GM23338 (cell line): ENCODE measurements at regions not wholly inside any gene's neighbourhood (a gene's known extent, or its start where the extent isn't known, plus 50 kb on each side); places are given as distances from the start of the nearest gene placed in this dataset.

ENCODE experiments used
- ATAC-seq: fragments of 200-7000 bp; cut with Tn5 transposase; 3 replicates; pipeline ENCODE4 v1.9.1; 2020
- DNase-seq: peaks from one replicate; pipeline ENCODE4 v3.0.0-alpha.2; 2015; ENCODE audit warnings: low spot score
- H2AFZ ChIP-seq: fragments of 200-600 bp; sonication (generic); 2 replicates; pipeline ENCODE4 v1.8.0; 2016; ENCODE audit warnings: antibody characterized with exemption, mild to moderate bottlenecking, moderate library complexity
- H3F3A ChIP-seq: fragments of 200-600 bp; sonication (generic); replicated peaks from 2 replicates; pipeline ENCODE4 v1.8.0; 2017; ENCODE audit warnings: antibody characterized with exemption, mixed run types, low read depth
- H3K27ac ChIP-seq: fragments of 200-600 bp; sonication (generic); 2 replicates; pipeline ENCODE4 v1.6.1; 2016; ENCODE audit warnings: low read depth
- H3K27me3 ChIP-seq: fragments of 200-600 bp; sonication (generic); 2 replicates; pipeline ENCODE4 v1.8.0; 2016; ENCODE audit warnings: mild to moderate bottlenecking, mixed run types, moderate library complexity; ENCODE audit not compliant: insufficient read depth
- H3K36me3 ChIP-seq: fragments of 200-600 bp; sonication (generic); 2 replicates; pipeline ENCODE4 v1.8.0; 2016; ENCODE audit warnings: mild to moderate bottlenecking; ENCODE audit not compliant: insufficient read depth
- H3K4me1 ChIP-seq: fragments of 200-600 bp; sonication (generic); 2 replicates; pipeline ENCODE4 v1.8.0; 2016; ENCODE audit warnings: mild to moderate bottlenecking, moderate library complexity; ENCODE audit not compliant: insufficient read depth
- H3K4me2 ChIP-seq: fragments of 200-600 bp; sonication (generic); 2 replicates; pipeline ENCODE4 v1.7.1; 2017; ENCODE audit warnings: mixed run types
- H3K4me3 ChIP-seq: fragments of 200-600 bp; sonication (generic); 2 replicates; pipeline ENCODE4 v1.6.1; 2016; ENCODE audit warnings: mixed run types
- H3K79me2 ChIP-seq: fragments of 200-600 bp; sonication (generic); replicated peaks from 2 replicates; pipeline ENCODE4 v1.8.0; 2017; ENCODE audit warnings: mild to moderate bottlenecking; ENCODE audit not compliant: insufficient read depth
- H3K9me2 ChIP-seq: fragments of 200-600 bp; sonication (generic); 2 replicates; pipeline ENCODE4 v1.8.0; 2017; ENCODE audit not compliant: insufficient read depth
- H4K20me1 ChIP-seq: fragments of 200-600 bp; sonication (generic); replicated peaks from 2 replicates; pipeline ENCODE4 v1.8.0; 2017; ENCODE audit warnings: mild to moderate bottlenecking; ENCODE audit not compliant: insufficient read depth
- H3K27ac Mint-ChIP-seq: 2 replicates; pipeline ENCODE4 v1.8.0; 2020; ENCODE audit warnings: inconsistent platforms, mild to moderate bottlenecking, moderate library complexity, mixed read lengths
- H3K27me3 Mint-ChIP-seq: 3 replicates; pipeline ENCODE4 v1.8.0; 2022; ENCODE audit warnings: low read depth, mild to moderate bottlenecking, moderate library complexity, mixed read lengths, inconsistent platforms; ENCODE audit not compliant: insufficient read depth, poor library complexity
- H3K36me3 Mint-ChIP-seq: 3 replicates; pipeline ENCODE4 v1.8.0; 2021; ENCODE audit warnings: low read depth, mild to moderate bottlenecking, inconsistent platforms, moderate library complexity, mixed read lengths
- H3K4me1 Mint-ChIP-seq: 3 replicates; pipeline ENCODE4 v1.8.0; 2020; ENCODE audit warnings: mild to moderate bottlenecking, inconsistent platforms, mixed read lengths
- H3K4me3 Mint-ChIP-seq: 3 replicates; pipeline ENCODE4 v1.8.0; 2021; ENCODE audit warnings: moderate library complexity, mild to moderate bottlenecking, inconsistent platforms, mixed read lengths
- H3K9me3 Mint-ChIP-seq: 3 replicates; pipeline ENCODE4 v1.8.0; 2020; ENCODE audit warnings: moderate library complexity, mild to moderate bottlenecking, inconsistent platforms, mixed read lengths
- CREB1 ChIP-seq: fragments of 250-450 bp; sonication (Bioruptor Pico); IDR thresholded peaks from 2 replicates; pipeline ENCODE4 v1.5.0; 2020; ENCODE audit warnings: low read depth, mild to moderate bottlenecking, moderate library complexity
- CTCF ChIP-seq, 2 experiments: fragments of 200-600 bp in 1 of 2; sonication (generic) in 1 of 2; conservative IDR thresholded peaks; 2 replicates each; pipeline versions ENCODE4 v1.5.1 to v1.6.1; 2016 to 2017; ENCODE audit warnings: antibody characterized with exemption in 2 of 2, low read depth in 2 of 2, mild to moderate bottlenecking in 2 of 2, moderate library complexity in 1 of 2
- ETS1 ChIP-seq: IDR thresholded peaks from 2 replicates; pipeline ENCODE4 v1.6.1; 2016; ENCODE audit warnings: antibody characterized with exemption
- EZH2 ChIP-seq: fragments of 200-600 bp; sonication (generic); IDR thresholded peaks from one replicate; pipeline ENCODE4 v1.8.0; 2017; ENCODE audit warnings: antibody characterized with exemption, mild to moderate bottlenecking, low read depth; ENCODE audit not compliant: unreplicated experiment
- EZH2phosphoT487 ChIP-seq: fragments of 200-600 bp; sonication (generic); IDR thresholded peaks from one replicate; pipeline ENCODE4 v1.8.1; 2018; ENCODE audit warnings: antibody characterized with exemption; ENCODE audit not compliant: unreplicated experiment
- REST ChIP-seq: IDR thresholded peaks from one replicate; pipeline ENCODE4 v1.6.1; 2018; ENCODE audit warnings: antibody characterized with exemption; ENCODE audit not compliant: unreplicated experiment
- ZNF331 ChIP-seq: fragments of 250-450 bp; sonication (Bioruptor Pico); IDR thresholded peaks from 2 replicates; pipeline ENCODE4 v1.5.0; 2020; ENCODE audit warnings: low read depth, mild to moderate bottlenecking, moderate library complexity
- ZNF462 ChIP-seq: fragments of 250-450 bp; sonication (Bioruptor Pico); IDR thresholded peaks from 2 replicates; pipeline ENCODE4 v1.5.0; 2020; ENCODE audit warnings: mild to moderate bottlenecking, moderate library complexity

- TF ChIP-seq ZNF462 (CRISPR knock-in tag) (no peak), ETS1 (no peak), ZNF331 (CRISPR knock-in tag) (no peak), EZH2 (no peak), CTCF (conservative IDR thresholded peaks at IDR 0.05; ENCODE audit: low read depth in 2 of 2) (no peak), EZH2phosphoT487 (no peak)
Measured at GRCh38 chr9:93822229-93822628, 132.9 kb downstream of the BARX1 start (continued).

GRCh38 chr9:93821307-93821703 is 133.8 kb downstream of the BARX1 start:
- TF ChIP-seq REST (no peak), EZH2phosphoT487 (no peak), CREB1 (no peak)
- no peak overlapping the region for H3K4me3 ChIP-seq
- no peaks in the 10 kb centered on the region for H3K4me1 ChIP-seq
- no peak for DNase-seq
- Mint-ChIP-seq H3K9me3 (peaks cover 10% of the 10 kb centered on the region; the same call in 2 of the 3 replicates), H3K27ac (no peak overlapping the region), H3K4me1 (peaks cover 2% of the 10 kb centered on the region; the same call in 2 of the 3 replicates), H3K4me3 (no peak overlapping the region), H3K36me3 (no peaks in the 10 kb centered on the region), H3K27me3 (peaks cover 13% of the 10 kb centered on the region)
- no peaks in the 10 kb centered on the region for H3K36me3 ChIP-seq
- H3K9me2 ChIP-seq = no peaks in the 10 kb centered on the region
- no peaks in the 10 kb centered on the region for H3K27me3 ChIP-seq
- no peaks in the 10 kb centered on the region for H3F3A ChIP-seq
- H3K27ac ChIP-seq = no peak overlapping the region
- no peak for ATAC-seq
- H4K20me1 ChIP-seq = no peaks in the 10 kb centered on the region
- H2AFZ ChIP-seq = no peak overlapping the region
- H3K79me2 ChIP-seq = no peaks in the 10 kb centered on the region
- no peak overlapping the region for H3K4me2 ChIP-seq
